ENCODE measurements at regions not wholly inside any gene's neighbourhood (a gene's known extent, or its start where the extent isn't known, plus 50 kb on each side); places are given as distances from the start of the nearest gene placed in this dataset.
A peak's percentile ranks its signal among the peaks of the same experiment; 100 is the strongest.

GRCh38 chr2:125736306-125736705 is 919.7 kb upstream of the GYPC start:
- Histone ChIP-seq H3K27me3 (no peaks in the 10 kb centered on the region), H3K4me1 (no peaks in the 10 kb centered on the region), H3K4me3 (ENCODE audit: low read depth, low read length) (no peak overlapping the region), H3K9me3 (no peaks in the 10 kb centered on the region), H3K36me3 (no peaks in the 10 kb centered on the region)
- TF ChIP-seq, protein P1, sequence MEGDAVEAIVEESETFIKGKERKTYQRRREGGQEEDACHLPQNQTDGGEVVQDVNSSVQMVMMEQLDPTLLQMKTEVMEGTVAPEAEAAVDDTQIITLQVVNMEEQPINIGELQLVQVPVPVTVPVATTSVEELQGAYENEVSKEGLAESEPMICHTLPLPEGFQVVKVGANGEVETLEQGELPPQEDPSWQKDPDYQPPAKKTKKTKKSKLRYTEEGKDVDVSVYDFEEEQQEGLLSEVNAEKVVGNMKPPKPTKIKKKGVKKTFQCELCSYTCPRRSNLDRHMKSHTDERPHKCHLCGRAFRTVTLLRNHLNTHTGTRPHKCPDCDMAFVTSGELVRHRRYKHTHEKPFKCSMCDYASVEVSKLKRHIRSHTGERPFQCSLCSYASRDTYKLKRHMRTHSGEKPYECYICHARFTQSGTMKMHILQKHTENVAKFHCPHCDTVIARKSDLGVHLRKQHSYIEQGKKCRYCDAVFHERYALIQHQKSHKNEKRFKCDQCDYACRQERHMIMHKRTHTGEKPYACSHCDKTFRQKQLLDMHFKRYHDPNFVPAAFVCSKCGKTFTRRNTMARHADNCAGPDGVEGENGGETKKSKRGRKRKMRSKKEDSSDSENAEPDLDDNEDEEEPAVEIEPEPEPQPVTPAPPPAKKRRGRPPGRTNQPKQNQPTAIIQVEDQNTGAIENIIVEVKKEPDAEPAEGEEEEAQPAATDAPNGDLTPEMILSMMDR (IDR thresholded peaks at IDR 0.05; ENCODE audit: low read depth, low read length): no peak
- DNase-seq: no peak

GRCh38 chr2:125745514-125745913 is 910.4 kb upstream of the GYPC start:
- H3K4me1 ChIP-seq: no peaks in the 10 kb centered on the region
- TF ChIP-seq, protein P1 (IDR thresholded peaks at IDR 0.05; ENCODE audit: low read depth, low read length): peak; percentile 45
- no peak overlapping the region for H3K4me3 ChIP-seq (ENCODE audit: low read depth, low read length)
- no peaks in the 10 kb centered on the region for H3K36me3 ChIP-seq
- peak; percentile 16 for DNase-seq
- no peaks in the 10 kb centered on the region for H3K27me3 ChIP-seq
- no peaks in the 10 kb centered on the region for H3K9me3 ChIP-seq

- Histone ChIP-seq H3K27me3 (no peaks in the 10 kb centered on the region), H3K36me3 (no peaks in the 10 kb centered on the region), H3K4me3 (ENCODE audit: low read depth, low read length) (no peak overlapping the region), H3K9me3 (no peaks in the 10 kb centered on the region), H3K4me1 (no peaks in the 10 kb centered on the region)
- DNase-seq: no peak
- TF ChIP-seq, protein P1 (IDR thresholded peaks at IDR 0.05; ENCODE audit: low read depth, low read length): no peak
Measured at GRCh38 chr2:125746321-125747164, 909.4 kb upstream of the GYPC start.

DNA sequence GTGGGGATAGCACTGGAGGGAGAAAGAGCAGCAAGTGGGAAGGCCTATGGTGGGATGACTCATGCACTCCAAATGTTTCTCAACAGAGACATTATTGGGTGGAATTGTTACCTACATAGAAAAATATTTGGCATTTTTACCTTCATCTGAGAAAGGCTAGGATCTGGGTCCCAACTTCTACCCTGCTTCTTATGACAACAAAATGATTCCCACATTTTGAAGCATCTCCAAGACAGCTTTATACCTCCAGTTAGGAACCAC is 908.9 kb upstream of the GYPC start:
- no peak overlapping the region for H3K4me3 ChIP-seq (ENCODE audit: low read depth, low read length)
- H3K4me1 ChIP-seq: no peaks in the 10 kb centered on the region
- H3K9me3 ChIP-seq: no peaks in the 10 kb centered on the region
- H3K27me3 ChIP-seq: no peaks in the 10 kb centered on the region
- DNase-seq: no peak
- H3K36me3 ChIP-seq: no peaks in the 10 kb centered on the region
- TF ChIP-seq, protein P1 (IDR thresholded peaks at IDR 0.05; ENCODE audit: low read depth, low read length): no peak

DNA sequence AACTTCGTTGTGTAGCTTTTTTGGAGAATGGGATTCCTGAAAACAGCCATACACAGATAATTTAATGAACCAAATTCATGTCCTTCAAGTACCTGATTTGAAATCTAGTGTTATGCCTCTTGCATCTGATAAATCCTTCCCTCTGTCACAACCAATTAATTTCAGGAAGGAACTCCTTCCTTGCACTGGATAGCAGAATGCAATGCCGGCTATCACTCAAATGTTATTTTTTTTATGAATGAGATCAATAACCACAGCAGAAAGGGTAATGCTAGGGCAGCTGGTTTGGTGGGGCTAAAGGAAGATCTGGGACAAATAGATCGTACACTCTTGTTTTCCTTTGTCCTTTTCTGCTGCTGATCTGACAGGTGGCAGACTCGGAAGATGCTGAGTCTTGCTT is 899.5 kb upstream of the GYPC start:
- H3K27me3 ChIP-seq: no peaks in the 10 kb centered on the region

DNA sequence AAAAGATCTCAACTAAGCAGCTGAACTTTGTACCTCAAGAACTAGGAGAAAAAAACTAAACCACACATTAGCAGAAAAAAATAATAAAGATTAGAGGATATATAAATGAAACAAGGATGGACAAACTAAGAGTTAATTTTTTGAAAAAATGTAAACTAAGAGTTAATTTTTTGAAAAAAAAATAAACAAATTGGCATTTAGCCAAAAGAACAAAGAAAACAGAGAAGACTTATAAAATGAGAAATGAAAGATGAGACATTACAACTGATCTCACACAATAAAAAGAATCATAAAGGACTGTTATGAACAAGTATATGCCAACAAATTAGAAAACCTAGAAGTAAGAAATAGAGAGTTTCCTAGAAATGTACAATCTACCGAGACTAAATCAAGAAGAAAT is 859.2 kb upstream of the GYPC start:
- TF ChIP-seq, protein P1 (IDR thresholded peaks at IDR 0.05; ENCODE audit: low read depth, low read length): no peak
- H3K9me3 ChIP-seq: no peaks in the 10 kb centered on the region

More for the DNA sequence above, 899.5 kb upstream of the GYPC start:
- TF ChIP-seq, protein P1 (IDR thresholded peaks at IDR 0.05; ENCODE audit: low read depth, low read length): no peak
- no peaks in the 10 kb centered on the region for H3K4me1 ChIP-seq
- H3K9me3 ChIP-seq: no peaks in the 10 kb centered on the region
- H3K4me3 ChIP-seq (ENCODE audit: low read depth, low read length): no peak overlapping the region
- no peaks in the 10 kb centered on the region for H3K36me3 ChIP-seq
- no peak for DNase-seq

More for the DNA sequence above, 859.2 kb upstream of the GYPC start:
- H3K4me1 ChIP-seq: no peaks in the 10 kb centered on the region
- no peaks in the 10 kb centered on the region for H3K36me3 ChIP-seq
- no peaks in the 10 kb centered on the region for H3K27me3 ChIP-seq
- H3K4me3 ChIP-seq (ENCODE audit: low read depth, low read length): no peak overlapping the region
- DNase-seq: no peak
